HepG2 (cell line): ENCODE measurements at regions not wholly inside any gene's neighbourhood (a gene's known extent, or its start where the extent isn't known, plus 50 kb on each side); places are given as distances from the start of the nearest gene placed in this dataset.

Experiments used
- CREM ChIP-seq, 2 experiments: sonication (generic) in 1 of 2; formaldehyde crosslinking in 1 of 2; IDR thresholded peaks; 2 replicates each; pipeline versions ENCODE4 v1.4.0 to v1.6.1; 2016 to 2020; ENCODE audit warnings: antibody characterized with exemption in 1 of 2, mild to moderate bottlenecking in 1 of 2, missing genetic modification reagents in 1 of 2
- CTCF ChIP-seq: sonication (generic); formaldehyde crosslinking; IDR thresholded peaks from 2 replicates; pipeline ENCODE4 v1.5.0; 2020; ENCODE audit warnings: mild to moderate bottlenecking, missing genetic modification reagents, moderate library complexity
- PAX8 ChIP-seq: sonication (generic); formaldehyde crosslinking; IDR thresholded peaks from 2 replicates; pipeline ENCODE4 v1.8.0; 2022; ENCODE audit warnings: mild to moderate bottlenecking, missing genetic modification reagents, borderline replicate concordance
- PCBP2 ChIP-seq: fragments of 200-400 bp; formaldehyde crosslinking; optimal IDR thresholded peaks from 2 replicates; pipeline ENCODE3; 2018; ENCODE audit warnings: low read length, low read depth; ENCODE audit not compliant: poor library complexity, severe bottlenecking
- RBM39 ChIP-seq: fragments of 200-400 bp; formaldehyde crosslinking; IDR thresholded peaks from one replicate; pipeline ENCODE4 v1.6.1; 2018; ENCODE audit warnings: antibody characterized with exemption, mild to moderate bottlenecking, low read depth, low read length; ENCODE audit not compliant: poor library complexity, severe bottlenecking
- TAF15 ChIP-seq: fragments of 200-400 bp; formaldehyde crosslinking; IDR thresholded peaks from one replicate; pipeline ENCODE4 v1.6.1; 2018; ENCODE audit warnings: mild to moderate bottlenecking, low read depth, low read length; ENCODE audit not compliant: poor library complexity, severe bottlenecking
- ZNF20 ChIP-seq: sonication (generic); formaldehyde crosslinking; IDR thresholded peaks from 2 replicates; pipeline ENCODE4 v1.4.0; 2020; ENCODE audit warnings: mild to moderate bottlenecking, moderate library complexity, missing genetic modification reagents

GRCh38 chr7:29657856-29658255 is 94.2 kb downstream of the PRR15 start:
- TF ChIP-seq PAX8 (CRISPR knock-in tag) (no peak), TAF15 (no peak), RBM39 (no peak), CTCF (no peak), ZNF20 (CRISPR knock-in tag) (no peak), PCBP2 (no peak), CREM (IDR thresholded peaks at IDR 0.05) (no peak), CREM (CRISPR knock-in tag; IDR thresholded peaks at IDR 0.05) (no peak)
